ENCODE measurements at regions not wholly inside any gene's neighbourhood (a gene's known extent, or its start where the extent isn't known, plus 50 kb on each side); places are given as distances from the start of the nearest gene placed in this dataset.

GRCh38 chr13:62973804-62974203, 1558.2 kb upstream of the PCDH20 start:
- no peak for TF ChIP-seq CTCF (IDR thresholded peaks at IDR 0.05; ENCODE audit: insufficient read depth, low read depth, low read length, missing control alignments)
- no peak for DNase-seq (ENCODE audit: low read depth)
- H3K4me3 ChIP-seq (ENCODE audit: low read depth, low read length): no peak overlapping the region

GRCh38 chr13:62964522-62964921, 1548.9 kb upstream of the PCDH20 start:
- H3K4me3 ChIP-seq (ENCODE audit: low read depth, low read length): no peak overlapping the region
- TF ChIP-seq CTCF (IDR thresholded peaks at IDR 0.05; ENCODE audit: insufficient read depth, low read depth, low read length, missing control alignments): no peak
- DNase-seq (ENCODE audit: low read depth): no peak

- no peak for TF ChIP-seq CTCF (IDR thresholded peaks at IDR 0.05; ENCODE audit: insufficient read depth, low read depth, low read length, missing control alignments)
- no peak for DNase-seq (ENCODE audit: low read depth)
- H3K4me3 ChIP-seq (ENCODE audit: low read depth, low read length): no peak overlapping the region
Observed at GRCh38 chr13:62960723-62961122, 1545.1 kb upstream of the PCDH20 start.

- no peak for TF ChIP-seq CTCF (IDR thresholded peaks at IDR 0.05; ENCODE audit: insufficient read depth, low read depth, low read length, missing control alignments)
- H3K4me3 ChIP-seq (ENCODE audit: low read depth, low read length): no peak overlapping the region
- no peak for DNase-seq (ENCODE audit: low read depth)
Observed at GRCh38 chr13:62933809-62934208, 1518.2 kb upstream of the PCDH20 start.

GRCh38 chr13:62932256-62932883, 1516.7 kb upstream of the PCDH20 start:
- DNase-seq (ENCODE audit: low read depth): no peak
- H3K4me3 ChIP-seq (ENCODE audit: low read depth, low read length): no peak overlapping the region
- TF ChIP-seq CTCF (IDR thresholded peaks at IDR 0.05; ENCODE audit: insufficient read depth, low read depth, low read length, missing control alignments): no peak

- no peak for TF ChIP-seq CTCF (IDR thresholded peaks at IDR 0.05; ENCODE audit: insufficient read depth, low read depth, low read length, missing control alignments)
- H3K4me3 ChIP-seq (ENCODE audit: low read depth, low read length): no peak overlapping the region
- no peak for DNase-seq (ENCODE audit: low read depth)
Observed at GRCh38 chr13:62931853-62932252, 1516.2 kb upstream of the PCDH20 start.

- TF ChIP-seq CTCF (IDR thresholded peaks at IDR 0.05; ENCODE audit: insufficient read depth, low read depth, low read length, missing control alignments): no peak
- H3K4me3 ChIP-seq (ENCODE audit: low read depth, low read length): no peak overlapping the region
- no peak for DNase-seq (ENCODE audit: low read depth)
Observed at GRCh38 chr13:62924395-62924794, 1508.7 kb upstream of the PCDH20 start.
